GM19324 (cell line): ENCODE measurements at regions not wholly inside any gene's neighbourhood (a gene's known extent, or its start where the extent isn't known, plus 50 kb on each side); places are given as distances from the start of the nearest gene placed in this dataset.
"Not testable (repeated sequence)": the region's sequence is repeated elsewhere in the genome, so short reads cannot be mapped to it uniquely, and the experiment has no call there.

ENCODE experiments used
- ATAC-seq: cut with Tn5 transposase; IDR thresholded peaks from one replicate; pipeline ENCODE4 v1.9.1; 2021; ENCODE audit warnings: mild to moderate bottlenecking, moderate library complexity; ENCODE audit not compliant: unreplicated experiment, low FRiP score

DNA sequence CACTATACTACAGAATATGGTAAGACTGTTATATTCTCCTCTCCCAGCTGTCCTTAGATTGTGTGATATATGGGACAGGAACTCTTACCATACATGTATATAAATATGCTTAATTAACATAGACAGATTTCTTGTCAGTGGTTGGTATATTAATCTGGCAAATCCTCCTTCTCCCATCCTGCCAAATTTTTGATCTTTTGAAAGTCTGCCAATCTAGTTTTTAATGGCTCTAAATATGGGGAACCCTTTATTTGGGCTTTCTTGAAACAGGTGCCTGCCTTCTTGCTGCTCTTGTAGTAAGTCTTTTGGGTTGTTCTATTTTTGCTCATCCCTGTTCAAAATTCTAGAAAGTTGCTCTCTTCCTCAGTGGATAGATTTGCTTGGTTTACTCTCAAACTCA is 63.5 kb downstream of the SPATA31D1 start:
- no peak for ATAC-seq

DNA sequence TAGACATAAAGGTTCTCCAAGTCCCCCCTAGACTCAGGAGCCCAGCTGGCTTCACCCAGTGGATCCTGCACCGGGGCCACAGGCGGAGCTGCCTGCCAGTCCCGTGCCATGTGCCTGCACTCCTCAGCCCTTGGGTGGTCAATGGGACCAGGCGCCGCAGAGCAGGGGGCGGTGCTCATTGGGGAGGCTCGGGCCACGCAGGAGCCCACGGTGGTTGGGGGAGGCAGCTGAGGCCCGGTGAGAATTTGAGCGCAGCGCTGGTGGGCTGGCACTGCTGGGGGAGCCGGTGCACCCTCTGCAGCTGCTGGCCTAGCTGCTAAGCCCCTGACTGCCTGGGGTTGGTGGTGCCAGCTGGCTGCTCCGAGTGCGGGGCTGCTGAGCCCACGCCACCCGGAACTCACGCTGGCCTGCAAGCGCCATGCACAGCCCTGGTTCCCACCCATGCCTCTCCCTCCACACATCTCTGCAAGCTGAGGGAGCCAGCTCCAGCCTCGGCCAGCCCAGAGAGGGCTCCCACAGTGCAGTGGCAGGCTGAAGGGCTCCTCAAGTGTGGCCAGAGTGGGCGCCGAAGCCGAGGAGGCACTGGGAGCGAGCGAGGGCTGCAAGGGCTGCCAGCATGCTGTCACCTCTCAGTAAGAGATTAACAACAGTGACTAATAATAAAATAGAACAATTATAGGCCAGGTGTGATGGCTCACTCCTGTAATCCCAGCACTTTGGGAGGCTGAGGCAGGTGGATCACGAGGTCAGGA is 65.9 kb downstream of the SPATA31D1 start:
- ATAC-seq: no peak

GRCh38 chr9:82057805-82058204 is 69.2 kb downstream of the SPATA31D1 start:
- no peak for ATAC-seq

- ATAC-seq: not testable (repeated sequence)
Measured at GRCh38 chr9:82061801-82062200, 73.2 kb downstream of the SPATA31D1 start.

- ATAC-seq: no peak
Measured at GRCh38 chr9:82062245-82062644, 73.7 kb downstream of the SPATA31D1 start.

DNA sequence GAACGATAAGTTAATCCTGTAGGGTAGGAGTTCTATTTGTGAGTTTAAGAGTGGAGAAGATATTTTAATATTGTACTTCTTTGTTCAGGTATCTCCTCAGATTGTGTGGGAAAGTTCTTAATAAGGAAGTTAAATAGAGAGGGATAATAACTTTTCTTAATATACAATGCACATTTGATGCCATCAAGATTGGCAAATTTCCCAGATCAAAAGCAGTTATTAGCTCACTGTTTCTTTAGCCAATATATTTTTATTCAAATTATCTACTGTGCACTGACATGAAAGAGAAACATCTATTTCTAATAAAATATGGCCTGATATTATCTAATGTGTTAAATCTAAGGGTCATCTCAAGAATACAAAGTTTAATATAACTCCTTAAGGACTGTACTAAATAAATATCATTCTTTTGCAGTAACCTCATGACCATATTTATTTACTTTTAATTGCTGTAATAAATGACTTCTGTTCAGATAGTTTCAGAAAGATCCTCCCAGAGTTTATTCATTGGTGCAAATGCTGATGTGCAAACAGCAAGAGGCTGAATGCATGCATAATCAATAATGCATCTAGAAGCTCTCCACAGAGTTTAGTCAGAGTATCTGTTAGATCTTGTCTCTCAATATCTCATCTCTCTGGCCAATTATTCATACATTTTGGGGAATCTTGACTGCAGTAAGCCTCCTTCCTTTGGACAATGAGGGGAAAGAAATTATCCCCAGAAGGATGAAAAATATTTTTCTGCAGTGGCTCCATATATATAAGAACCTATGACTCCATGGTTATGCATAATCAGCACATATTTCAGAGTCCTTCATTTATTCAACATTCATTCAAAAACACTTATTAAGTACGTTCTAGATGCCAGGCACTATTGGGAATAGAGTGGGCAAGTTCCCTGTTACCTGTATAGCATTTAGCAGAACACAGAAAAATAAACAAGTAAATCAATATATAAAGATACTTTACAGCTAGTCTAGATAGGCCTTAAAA is 85.3 kb downstream of the SPATA31D1 start:
- no peak for ATAC-seq

DNA sequence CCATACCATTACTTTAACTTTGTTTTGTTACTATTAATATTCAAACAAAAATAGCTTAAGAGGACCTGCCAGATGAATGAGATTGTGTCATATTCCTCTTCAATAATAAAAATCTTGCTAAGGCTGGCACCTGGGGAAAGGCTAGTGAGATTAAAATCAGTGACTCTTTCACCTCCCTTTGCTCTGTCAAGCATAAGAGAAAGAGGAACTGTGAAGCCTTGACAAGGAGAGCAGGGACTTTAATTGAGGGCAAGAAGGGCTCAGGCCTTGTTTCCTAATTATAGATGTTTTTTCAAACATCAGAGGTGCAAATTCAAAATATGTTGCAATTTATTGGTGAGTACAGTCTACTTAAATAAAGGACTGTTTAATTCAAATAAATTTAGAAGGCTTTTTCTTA is 91.7 kb downstream of the SPATA31D1 start:
- ATAC-seq: no peak

GRCh38 chr9:82081496-82081895 is 92.9 kb downstream of the SPATA31D1 start:
- no peak for ATAC-seq

DNA sequence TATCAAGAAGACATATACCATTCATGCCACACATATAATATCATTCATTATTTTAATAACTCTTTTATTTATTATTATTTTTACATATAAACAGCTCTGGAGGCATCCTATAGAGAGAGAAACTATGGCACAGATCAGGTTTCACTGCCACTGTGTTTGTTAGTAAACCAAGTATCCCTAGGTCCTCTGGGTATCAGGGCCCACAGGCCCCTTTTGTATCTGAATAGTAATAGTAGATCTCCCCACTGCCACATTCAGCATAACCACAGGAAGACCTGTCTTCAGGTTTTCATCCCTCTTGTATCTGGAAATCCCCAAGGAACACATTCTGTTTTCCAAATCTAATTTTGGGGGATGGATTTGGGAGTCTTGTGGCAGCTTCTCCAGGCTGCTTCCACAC is 94.0 kb downstream of the SPATA31D1 start:
- ATAC-seq: no peak

GRCh38 chr9:82088591-82088990 is 100.0 kb downstream of the SPATA31D1 start:
- no peak for ATAC-seq

GRCh38 chr9:82090046-82090445 is 101.5 kb downstream of the SPATA31D1 start:
- no peak for ATAC-seq

GRCh38 chr9:82091100-82091499 is 102.5 kb downstream of the SPATA31D1 start:
- no peak for ATAC-seq

DNA sequence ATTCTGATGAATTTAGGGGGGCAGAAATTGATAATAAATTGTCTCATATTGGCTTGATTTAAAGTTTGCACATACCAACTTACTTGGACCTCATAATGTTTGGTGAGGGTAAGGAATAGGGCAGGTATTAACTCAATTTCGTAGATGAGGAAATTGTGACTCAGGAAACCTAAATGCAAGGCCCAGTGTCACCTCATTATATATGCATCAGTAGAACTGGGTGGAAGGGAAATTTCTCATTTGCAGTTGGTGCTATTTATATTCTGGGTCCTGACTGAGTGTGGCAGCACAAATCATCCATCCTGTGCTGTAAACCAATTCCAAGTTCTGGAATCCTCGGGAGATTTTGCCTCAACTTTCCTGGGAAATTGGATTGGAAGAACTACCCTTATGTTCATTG is 103.0 kb downstream of the SPATA31D1 start:
- no peak for ATAC-seq

DNA sequence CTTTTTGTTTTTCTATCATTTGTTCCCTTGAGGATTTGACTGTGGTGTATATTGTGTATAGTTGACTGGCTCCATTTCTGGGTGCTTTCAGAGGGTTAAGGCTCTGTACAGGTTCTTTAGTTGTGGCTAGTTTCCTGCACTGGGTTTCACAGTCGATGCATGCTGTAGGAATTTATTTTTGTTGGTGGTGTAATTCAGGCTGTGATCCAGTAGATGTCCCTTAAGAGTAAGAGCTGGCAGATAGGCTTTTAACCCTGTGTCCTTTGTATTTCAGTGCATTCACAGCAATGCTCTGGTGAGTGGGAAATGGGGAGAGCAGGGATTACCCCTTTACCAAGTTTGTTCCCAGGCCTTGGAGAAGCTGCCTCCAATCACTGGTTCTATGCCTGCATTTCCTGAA is 112.9 kb downstream of the SPATA31D1 start:
- no peak for ATAC-seq

DNA sequence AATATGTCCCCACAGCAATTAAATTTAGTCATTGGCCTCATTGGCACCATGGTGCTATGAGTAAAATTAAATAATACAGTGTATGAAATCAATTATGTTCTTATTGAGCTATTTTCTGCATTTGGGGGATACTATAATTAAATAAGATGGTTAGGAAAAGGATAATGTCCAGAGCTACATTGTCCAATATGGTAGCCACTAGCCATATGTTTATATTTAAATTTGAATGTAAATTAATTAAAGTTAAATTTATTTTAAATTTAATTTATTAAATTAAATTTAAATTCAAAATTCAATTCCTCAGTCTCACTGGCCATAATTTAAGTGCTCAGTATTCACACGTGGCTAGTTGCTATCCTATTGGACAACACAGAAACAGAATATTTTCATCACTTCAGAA is 115.7 kb downstream of the SPATA31D1 start:
- no peak for ATAC-seq

- ATAC-seq: no peak
Measured at GRCh38 chr9:82105729-82106128, 117.2 kb downstream of the SPATA31D1 start.

DNA sequence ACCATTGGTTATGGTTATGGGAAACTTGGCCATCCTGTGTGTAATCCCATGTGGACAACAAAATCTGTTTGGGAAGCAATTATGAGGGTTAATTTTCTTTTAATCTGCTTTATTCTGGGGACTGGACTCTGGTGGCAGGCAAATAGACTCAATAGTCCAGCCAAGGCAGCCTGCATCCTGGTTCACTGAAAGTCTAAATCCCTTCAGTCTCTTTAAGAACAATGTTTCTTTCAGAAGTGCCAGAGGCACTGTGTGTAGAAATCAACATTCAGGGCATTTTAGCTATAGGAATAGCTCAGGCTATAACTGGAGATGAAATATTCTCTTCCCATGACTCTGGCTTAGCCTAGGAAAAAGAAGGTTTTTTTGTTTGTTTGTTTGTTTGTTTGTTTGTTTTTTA is 118.0 kb downstream of the SPATA31D1 start:
- ATAC-seq: no peak

DNA sequence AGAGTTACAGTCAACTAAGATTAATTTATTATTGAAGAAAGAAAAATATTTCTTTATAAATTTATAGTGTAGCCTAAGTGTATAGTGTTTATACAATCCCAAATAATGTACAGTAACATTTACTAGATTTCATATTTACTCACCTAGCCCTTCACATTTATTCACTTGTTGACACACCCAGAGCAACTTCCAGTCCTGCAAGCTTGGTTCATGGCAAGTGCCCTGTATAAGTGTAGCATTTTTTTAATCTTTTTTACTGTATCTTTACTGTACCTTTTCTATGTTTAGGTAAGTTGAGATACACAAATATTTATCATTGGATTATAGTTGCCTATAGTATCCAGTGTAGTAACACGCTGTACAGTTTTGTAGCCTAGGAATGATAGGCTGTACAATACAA is 119.9 kb downstream of the SPATA31D1 start:
- no peak for ATAC-seq

DNA sequence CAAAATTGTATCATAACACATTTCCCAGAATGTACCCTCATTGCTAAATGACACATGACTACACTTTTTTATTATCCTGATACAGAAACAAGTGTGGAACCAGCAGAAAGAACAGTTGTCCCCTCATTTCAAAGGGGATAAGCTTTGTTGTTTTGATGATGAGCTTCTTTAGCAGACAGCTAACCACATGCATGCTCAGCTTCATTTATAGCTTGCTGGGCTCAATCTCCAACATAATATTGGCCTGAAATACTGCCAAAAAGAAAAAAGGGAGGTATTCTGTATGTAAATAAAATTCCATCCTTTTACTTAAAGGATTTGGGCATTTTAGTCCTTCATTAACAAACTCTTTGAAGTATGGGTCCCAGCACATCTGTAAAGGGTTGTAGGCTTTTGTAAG is 120.4 kb downstream of the SPATA31D1 start:
- no peak for ATAC-seq

GRCh38 chr9:82109626-82110025 is 121.1 kb downstream of the SPATA31D1 start:
- no peak for ATAC-seq

GRCh38 chr9:82110881-82111280 is 122.3 kb downstream of the SPATA31D1 start:
- ATAC-seq: no peak

- no peak for ATAC-seq
Measured at GRCh38 chr9:82115331-82115730, 126.8 kb downstream of the SPATA31D1 start.
